Activated CD8-positive, alpha-beta T cell treated with anti-CD3 and anti-CD28 coated beads for 36 hours (primary cell): ENCODE measurements at regions not wholly inside any gene's neighbourhood (a gene's known extent, or its start where the extent isn't known, plus 50 kb on each side); places are given as distances from the start of the nearest gene placed in this dataset.

Source experiments
- ATAC-seq: fragments of 200-7000 bp; cut with Tn5 transposase; one replicate; pipeline ENCODE4 v1.10.0; 2021; ENCODE audit warnings: mild to moderate bottlenecking, moderate library complexity
- CTCF ChIA-PET: fragments of 350-600 bp; sonication (Branson Sonifier 250); formaldehyde crosslinking; loops from one replicate; lab custom pipeline; 2021; ENCODE audit warnings: antibody characterized with exemption; lab: Charles Lee
- POLR2A ChIA-PET: fragments of 350-600 bp; sonication (Branson Sonifier 250); formaldehyde crosslinking; loops from one replicate; lab custom pipeline; 2021; ENCODE audit warnings: antibody characterized with exemption; lab: Charles Lee
- DNase-seq: peaks from one replicate; pipeline ENCODE4 v3.0.0-alpha.2; 2020
- H3K27ac Mint-ChIP-seq: one replicate; pipeline ENCODE4 v1.8.0; 2021; ENCODE audit warnings: mild to moderate bottlenecking, mixed read lengths
- H3K27me3 Mint-ChIP-seq: one replicate; pipeline ENCODE4 v1.8.0; 2021; ENCODE audit warnings: mixed read lengths
- H3K36me3 Mint-ChIP-seq: one replicate; pipeline ENCODE4 v1.8.0; 2021; ENCODE audit warnings: low read depth, mixed read lengths
- H3K4me1 Mint-ChIP-seq: one replicate; pipeline ENCODE4 v1.8.0; 2021; ENCODE audit warnings: low read depth, mixed read lengths
- H3K4me3 Mint-ChIP-seq: one replicate; pipeline ENCODE4 v1.8.0; 2021; ENCODE audit warnings: mild to moderate bottlenecking, moderate library complexity, mixed read lengths
- H3K9me3 Mint-ChIP-seq: one replicate; pipeline ENCODE4 v1.8.0; 2021; ENCODE audit warnings: mixed read lengths
- intact Hi-C: fragments of 100-400 bp; cut with micrococcal nuclease; formaldehyde crosslinking; loops from one replicate; pipeline ENCODE4 v1.10.0; 2022
- TF ChIP-seq, protein P1 (sequence below): fragments of 200-600 bp; IDR thresholded peaks from one replicate; pipeline ENCODE4 v1.8.0; 2022; ENCODE audit warnings: antibody characterized with exemption, mild to moderate bottlenecking

DNA sequence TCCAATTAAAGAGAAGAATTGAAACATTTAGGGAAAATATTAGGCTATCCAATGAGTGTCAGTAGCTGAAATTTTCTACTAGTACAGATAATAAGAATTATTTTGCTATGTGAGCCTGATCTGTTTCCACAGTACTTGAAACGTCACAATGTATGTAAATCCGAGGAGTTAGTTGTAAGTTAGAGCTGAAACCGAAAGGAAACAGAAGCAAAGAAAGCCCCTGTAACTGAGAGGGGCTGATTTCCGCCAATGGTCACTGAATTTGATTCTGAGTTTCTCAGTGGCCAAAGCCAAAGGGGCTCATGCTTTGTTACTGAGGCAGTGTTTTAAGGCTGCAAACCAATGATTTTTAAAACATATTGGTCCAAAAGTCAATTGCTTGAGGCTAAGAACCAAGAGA lies 168.3 kb upstream of the DUSP10 start:
- POLR2A ChIA-PET, result no interaction called here
- DNase-seq (no peak), ATAC-seq (no peak)
- Mint-ChIP-seq H3K27me3 (peaks cover 5% of the 10 kb centered on the region), H3K9me3 (no peaks in the 10 kb centered on the region), H3K4me1 (peaks cover 18% of the 10 kb centered on the region), H3K27ac (no peak overlapping the region), H3K4me3 (no peak overlapping the region), H3K36me3 (no peaks in the 10 kb centered on the region)
- intact Hi-C loops, result no loop called here
- TF ChIP-seq, protein P1, sequence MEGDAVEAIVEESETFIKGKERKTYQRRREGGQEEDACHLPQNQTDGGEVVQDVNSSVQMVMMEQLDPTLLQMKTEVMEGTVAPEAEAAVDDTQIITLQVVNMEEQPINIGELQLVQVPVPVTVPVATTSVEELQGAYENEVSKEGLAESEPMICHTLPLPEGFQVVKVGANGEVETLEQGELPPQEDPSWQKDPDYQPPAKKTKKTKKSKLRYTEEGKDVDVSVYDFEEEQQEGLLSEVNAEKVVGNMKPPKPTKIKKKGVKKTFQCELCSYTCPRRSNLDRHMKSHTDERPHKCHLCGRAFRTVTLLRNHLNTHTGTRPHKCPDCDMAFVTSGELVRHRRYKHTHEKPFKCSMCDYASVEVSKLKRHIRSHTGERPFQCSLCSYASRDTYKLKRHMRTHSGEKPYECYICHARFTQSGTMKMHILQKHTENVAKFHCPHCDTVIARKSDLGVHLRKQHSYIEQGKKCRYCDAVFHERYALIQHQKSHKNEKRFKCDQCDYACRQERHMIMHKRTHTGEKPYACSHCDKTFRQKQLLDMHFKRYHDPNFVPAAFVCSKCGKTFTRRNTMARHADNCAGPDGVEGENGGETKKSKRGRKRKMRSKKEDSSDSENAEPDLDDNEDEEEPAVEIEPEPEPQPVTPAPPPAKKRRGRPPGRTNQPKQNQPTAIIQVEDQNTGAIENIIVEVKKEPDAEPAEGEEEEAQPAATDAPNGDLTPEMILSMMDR, result no peak
- CTCF ChIA-PET, result interaction anchor here (1.1 kb wide), 1 partner anchor 14 kb away, joined by 3 read pairs; no protein-coding TSS in a partner anchor

DNA sequence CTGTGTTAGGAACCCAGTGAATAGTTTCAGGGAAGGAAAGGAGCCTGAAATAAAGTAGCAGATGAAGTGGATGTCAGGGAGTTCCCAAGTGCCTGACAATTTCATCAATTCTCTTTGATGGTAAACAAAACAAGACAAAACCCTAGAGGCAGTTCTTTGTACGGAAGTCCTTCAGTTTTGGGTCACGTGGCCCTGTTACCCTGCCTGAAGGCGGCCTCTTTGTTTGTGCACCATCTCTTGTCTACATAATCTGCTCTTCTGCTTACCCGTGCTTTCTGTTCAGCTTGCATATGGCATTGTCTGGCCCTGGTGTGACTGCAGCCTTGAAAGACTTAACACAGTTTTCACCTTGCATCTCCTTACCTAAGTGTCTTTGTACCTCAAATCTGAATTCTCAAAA lies 166.7 kb upstream of the DUSP10 start:
- Mint-ChIP-seq H3K27ac (no peak overlapping the region), H3K27me3 (peaks cover 6% of the 10 kb centered on the region), H3K4me1 (peaks cover 14% of the 10 kb centered on the region), H3K9me3 (no peaks in the 10 kb centered on the region), H3K36me3 (no peaks in the 10 kb centered on the region), H3K4me3 (no peak overlapping the region)
- DNase-seq (no peak), ATAC-seq (no peak)
- POLR2A ChIA-PET, result interaction anchor here (0.6 kb wide), 1 partner anchor 654 kb away, joined by 5 read pairs; no protein-coding TSS in a partner anchor
- CTCF ChIA-PET, result no interaction called here
- intact Hi-C loops, result no loop called here
- TF ChIP-seq, protein P1, result no peak

DNA sequence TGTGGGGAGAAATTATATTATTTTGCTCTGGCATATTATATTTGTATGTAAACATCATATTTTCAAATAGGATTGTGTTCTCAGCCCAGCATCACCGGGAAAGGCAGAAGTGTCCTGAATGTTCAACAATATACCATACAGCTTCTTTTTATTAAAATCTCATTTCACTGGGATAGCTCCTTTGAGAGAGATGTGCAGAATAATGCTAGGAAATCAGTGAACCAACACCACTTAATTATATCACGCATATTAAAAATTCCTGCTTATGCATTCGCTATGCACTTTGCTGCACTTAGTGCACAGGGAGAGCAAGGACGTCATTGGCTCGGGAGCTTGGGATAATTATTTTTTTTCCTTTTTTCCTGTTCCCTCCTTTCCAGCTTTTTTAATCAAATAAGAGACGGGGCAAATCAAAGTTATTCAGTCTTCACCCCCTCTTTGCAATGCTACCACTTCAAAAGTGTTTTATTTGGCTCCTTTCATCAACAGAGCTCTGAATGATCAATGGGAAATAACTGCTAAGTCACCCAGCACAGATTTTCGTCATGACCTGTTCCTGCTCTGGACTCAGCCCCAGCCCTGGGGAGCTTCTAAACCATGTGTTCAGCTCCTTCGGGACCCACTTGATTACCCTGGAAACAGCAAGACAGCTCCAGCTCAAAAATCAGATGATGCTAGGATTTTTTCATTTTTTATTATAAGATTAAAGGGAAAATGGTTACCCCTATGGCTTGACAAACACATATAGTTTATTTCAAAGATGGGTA lies 165.5 kb upstream of the DUSP10 start:
- TF ChIP-seq, protein P1, result no peak
- DNase-seq (no peak), ATAC-seq (no peak)
- peaks cover 6% of the 10 kb centered on the region for H3K27me3 Mint-ChIP-seq
- no peaks in the 10 kb centered on the region for H3K9me3 Mint-ChIP-seq
- no peak overlapping the region for H3K4me3 Mint-ChIP-seq
- CTCF ChIA-PET, result interaction anchor here (0.5 to 0.9 kb wide), 3 partner anchors 17 to 1105 kb away, joined by 3 to 4 read pairs (median 3); no protein-coding TSS in a partner anchor
- H3K4me1 Mint-ChIP-seq, result peaks cover 11% of the 10 kb centered on the region
- intact Hi-C loops, result no loop called here
- no peak overlapping the region for H3K27ac Mint-ChIP-seq
- POLR2A ChIA-PET, result no interaction called here
- no peaks in the 10 kb centered on the region for H3K36me3 Mint-ChIP-seq

DNA sequence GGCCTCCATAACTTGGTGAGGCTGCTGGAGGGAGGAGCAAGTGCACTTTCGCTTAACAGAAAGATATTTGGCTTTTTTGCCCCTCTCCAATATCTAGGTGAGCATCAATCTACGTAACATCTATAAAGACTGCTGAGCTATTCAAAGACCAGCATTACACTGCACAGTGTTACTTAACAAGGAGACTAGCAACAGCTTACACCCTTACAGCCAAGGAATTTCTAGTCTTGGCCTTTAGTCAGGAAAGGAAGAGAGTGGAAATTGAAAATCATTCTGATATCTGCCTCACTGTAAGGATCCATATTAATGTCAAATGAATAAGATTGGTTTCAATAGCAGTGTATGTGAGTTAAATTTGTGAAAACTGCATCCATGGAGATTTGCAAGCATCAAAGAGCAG lies 163.9 kb upstream of the DUSP10 start:
- H3K27ac Mint-ChIP-seq, result no peak overlapping the region
- no peak for ATAC-seq
- ChIA-PET CTCF (no interaction called here), POLR2A (no interaction called here)
- TF ChIP-seq, protein P1, result no peak
- peaks cover 6% of the 10 kb centered on the region for H3K27me3 Mint-ChIP-seq
- H3K9me3 Mint-ChIP-seq, result no peaks in the 10 kb centered on the region
- intact Hi-C loops, result no loop called here
- no peak overlapping the region for H3K4me3 Mint-ChIP-seq
- no peak for DNase-seq
- H3K36me3 Mint-ChIP-seq, result no peaks in the 10 kb centered on the region
- H3K4me1 Mint-ChIP-seq, result no peaks in the 10 kb centered on the region

DNA sequence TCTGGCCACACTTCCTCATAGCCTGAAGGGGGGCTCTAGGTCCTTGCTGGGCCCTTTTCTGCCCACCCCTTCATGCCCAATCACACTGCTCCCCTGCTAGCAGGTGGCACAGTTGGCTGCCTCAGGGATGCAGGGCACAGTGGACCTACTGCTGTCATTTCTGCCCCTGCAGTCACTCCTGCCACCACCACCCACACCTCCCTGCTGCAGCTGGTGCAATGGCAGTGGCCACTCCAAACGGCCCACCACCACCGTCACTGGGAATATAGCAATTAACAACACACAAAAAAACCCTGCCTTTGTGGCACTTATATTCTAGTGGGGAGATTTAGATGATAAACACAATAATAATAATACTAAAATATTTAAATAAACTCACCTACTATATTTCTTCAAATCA lies 162.4 kb upstream of the DUSP10 start:
- Mint-ChIP-seq H3K4me1 (no peaks in the 10 kb centered on the region), H3K36me3 (no peaks in the 10 kb centered on the region), H3K9me3 (no peaks in the 10 kb centered on the region), H3K27ac (no peak overlapping the region), H3K27me3 (peaks cover 3% of the 10 kb centered on the region), H3K4me3 (no peak overlapping the region)
- no peak for ATAC-seq
- POLR2A ChIA-PET, result no interaction called here
- TF ChIP-seq, protein P1, result no peak
- intact Hi-C loops, result no loop called here
- DNase-seq, result no peak
- CTCF ChIA-PET, result no interaction called here
